Fibroblast of villous mesenchyme (primary cell): ENCODE measurements at regions not wholly inside any gene's neighbourhood (a gene's known extent, or its start where the extent isn't known, plus 50 kb on each side); places are given as distances from the start of the nearest gene placed in this dataset.
A peak's percentile ranks its signal among the peaks of the same experiment; 100 is the strongest.

Experiments used
- DNase-seq: peaks from one replicate; pipeline ENCODE4 v3.0.0-alpha.2; 2010; ENCODE audit warnings: low read depth
- H3K4me3 ChIP-seq: 2 replicates; pipeline ENCODE4 v1.5.1; 2011; ENCODE audit warnings: low read depth, mild to moderate bottlenecking, low read length
- TF ChIP-seq, protein P1 (sequence below): IDR thresholded peaks from 2 replicates; pipeline ENCODE4 v1.5.1; 2012; ENCODE audit warnings: low read depth, mild to moderate bottlenecking, low read length; ENCODE audit not compliant: insufficient read depth

DNA sequence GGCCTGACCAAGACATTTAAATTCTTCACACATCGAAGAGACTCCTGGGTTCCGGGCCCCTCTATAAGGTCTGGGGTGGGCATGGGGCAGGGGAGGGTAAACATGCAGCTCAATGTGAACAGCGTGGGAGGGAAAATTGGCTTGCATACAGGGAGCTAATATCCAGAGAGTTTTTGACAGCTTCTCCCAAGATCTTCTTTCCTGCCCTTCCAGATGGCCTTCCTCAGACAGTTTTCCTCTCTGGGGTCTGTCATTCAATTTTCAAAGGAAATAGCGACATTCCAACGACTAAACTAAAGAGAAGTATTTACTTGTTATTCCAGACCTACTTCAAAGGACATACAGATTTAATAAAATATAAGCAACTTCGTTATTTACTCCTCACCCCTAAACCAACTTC lies 1030.6 kb downstream of the MCTP2 start:
- DNase-seq, result no peak
- H3K4me3 ChIP-seq, result no peak overlapping the region
- TF ChIP-seq, protein P1, sequence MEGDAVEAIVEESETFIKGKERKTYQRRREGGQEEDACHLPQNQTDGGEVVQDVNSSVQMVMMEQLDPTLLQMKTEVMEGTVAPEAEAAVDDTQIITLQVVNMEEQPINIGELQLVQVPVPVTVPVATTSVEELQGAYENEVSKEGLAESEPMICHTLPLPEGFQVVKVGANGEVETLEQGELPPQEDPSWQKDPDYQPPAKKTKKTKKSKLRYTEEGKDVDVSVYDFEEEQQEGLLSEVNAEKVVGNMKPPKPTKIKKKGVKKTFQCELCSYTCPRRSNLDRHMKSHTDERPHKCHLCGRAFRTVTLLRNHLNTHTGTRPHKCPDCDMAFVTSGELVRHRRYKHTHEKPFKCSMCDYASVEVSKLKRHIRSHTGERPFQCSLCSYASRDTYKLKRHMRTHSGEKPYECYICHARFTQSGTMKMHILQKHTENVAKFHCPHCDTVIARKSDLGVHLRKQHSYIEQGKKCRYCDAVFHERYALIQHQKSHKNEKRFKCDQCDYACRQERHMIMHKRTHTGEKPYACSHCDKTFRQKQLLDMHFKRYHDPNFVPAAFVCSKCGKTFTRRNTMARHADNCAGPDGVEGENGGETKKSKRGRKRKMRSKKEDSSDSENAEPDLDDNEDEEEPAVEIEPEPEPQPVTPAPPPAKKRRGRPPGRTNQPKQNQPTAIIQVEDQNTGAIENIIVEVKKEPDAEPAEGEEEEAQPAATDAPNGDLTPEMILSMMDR, result no peak

DNA sequence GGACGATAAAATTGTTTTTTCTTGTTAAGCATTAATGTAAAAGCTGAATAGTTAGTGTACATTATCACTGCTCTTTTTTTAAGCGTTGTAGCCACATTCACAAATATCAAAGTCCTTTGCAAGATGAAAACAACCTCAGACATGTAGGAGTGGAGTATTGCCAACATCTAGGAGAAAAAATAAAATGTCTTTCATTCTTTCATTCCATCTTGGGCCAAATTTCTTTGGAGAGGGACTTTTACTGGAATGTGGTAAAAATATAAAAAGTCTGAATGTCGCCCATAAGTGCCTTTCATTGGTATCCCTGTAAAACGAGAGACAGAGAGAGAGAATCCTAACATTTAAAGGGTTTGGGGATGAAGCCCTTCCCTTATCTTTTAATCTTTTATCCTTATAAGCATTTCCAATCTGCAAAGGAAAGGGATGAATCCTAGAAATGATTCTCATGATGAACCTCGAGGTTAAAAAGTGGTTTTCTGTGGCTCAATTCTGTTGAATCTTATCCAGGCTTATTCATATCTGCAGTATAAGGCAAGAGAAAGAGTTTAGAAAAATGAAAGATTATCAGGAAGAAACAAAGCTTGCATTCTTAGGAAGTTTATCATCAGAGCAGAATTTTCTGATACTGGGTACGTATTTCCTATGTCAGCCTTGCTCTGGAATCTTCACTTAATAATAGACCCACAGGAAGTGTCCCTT lies 1031.7 kb downstream of the MCTP2 start:
- H3K4me3 ChIP-seq, result no peak overlapping the region
- peak; percentile 61 for DNase-seq
- TF ChIP-seq, protein P1, result no peak

DNA sequence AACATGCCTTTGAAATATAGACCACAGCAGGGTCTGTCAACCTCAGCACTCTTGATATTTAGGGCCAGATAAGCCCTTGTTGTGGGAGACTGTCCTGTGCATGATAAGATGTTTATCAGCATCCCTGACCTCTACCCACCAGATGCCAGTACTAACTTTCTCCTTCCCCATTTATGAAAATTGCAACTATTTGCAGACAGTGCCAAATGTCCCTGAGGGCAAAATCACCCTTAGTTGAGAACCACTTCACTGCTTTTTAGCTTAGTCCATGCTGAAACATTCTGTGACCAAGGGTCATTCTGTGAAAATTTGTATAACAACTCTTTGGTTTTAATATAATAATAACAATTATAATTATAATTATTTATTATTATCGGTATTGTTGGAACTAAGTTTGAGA lies 1032.4 kb downstream of the MCTP2 start:
- no peak for DNase-seq
- TF ChIP-seq, protein P1, result no peak
- no peak overlapping the region for H3K4me3 ChIP-seq

DNA sequence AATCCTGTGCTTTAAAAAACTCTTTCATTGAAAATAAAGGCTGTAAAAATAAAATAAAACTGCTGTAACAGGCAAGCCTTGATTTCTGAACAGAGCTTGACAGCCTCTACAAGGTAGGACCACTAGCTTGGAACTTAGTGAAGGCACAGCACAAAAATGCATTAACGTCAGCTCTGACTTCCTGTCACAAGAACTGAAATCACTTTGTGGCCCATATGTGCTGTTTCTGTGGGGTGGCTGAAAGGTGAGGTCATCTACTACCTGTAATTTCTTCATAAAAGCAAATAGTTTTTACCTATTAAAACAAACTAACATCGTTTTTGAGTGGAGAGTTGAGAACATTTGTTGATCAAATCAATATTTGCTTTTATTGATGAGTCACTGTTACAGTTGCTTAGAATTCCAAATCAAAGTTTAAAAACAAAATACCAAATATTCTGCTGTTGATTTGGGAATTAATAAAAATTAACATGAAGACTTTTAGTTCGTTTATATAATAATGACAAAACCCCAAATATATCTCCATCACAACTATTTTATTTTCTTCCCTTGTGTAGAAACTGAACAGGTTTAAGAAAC lies 1034.1 kb downstream of the MCTP2 start:
- H3K4me3 ChIP-seq, result no peak overlapping the region
- TF ChIP-seq, protein P1, result no peak
- no peak for DNase-seq

DNA sequence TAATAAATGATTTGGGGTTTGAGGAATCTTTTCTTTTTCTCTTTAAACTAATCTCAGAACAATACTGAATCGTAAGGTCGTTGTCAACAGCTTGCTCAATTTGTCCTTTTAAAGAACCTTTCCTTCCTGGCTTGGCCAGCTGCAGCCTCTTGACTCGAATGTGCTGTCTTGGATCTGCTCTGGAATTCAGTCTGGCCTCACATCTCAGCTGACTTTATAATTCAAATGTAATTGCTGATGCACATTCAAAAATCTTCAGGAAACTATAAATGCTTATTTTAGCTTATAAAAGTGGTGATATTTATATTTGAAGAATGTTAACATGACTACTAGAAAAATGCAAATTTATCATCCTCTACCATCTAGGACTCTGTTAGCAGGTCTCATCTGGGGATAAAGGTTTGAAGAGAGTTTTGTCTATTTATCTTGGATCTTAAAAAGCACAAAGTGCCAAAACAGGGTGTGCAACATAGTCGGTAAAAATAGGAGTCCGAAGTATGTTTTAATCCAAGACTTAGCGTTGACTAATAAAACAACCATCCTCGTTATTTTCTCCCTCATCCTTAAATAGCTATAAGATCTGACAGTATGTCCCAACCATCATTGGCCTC lies 1035.2 kb downstream of the MCTP2 start:
- no peak overlapping the region for H3K4me3 ChIP-seq
- TF ChIP-seq, protein P1, result no peak
- DNase-seq, result peak; percentile 81

DNA sequence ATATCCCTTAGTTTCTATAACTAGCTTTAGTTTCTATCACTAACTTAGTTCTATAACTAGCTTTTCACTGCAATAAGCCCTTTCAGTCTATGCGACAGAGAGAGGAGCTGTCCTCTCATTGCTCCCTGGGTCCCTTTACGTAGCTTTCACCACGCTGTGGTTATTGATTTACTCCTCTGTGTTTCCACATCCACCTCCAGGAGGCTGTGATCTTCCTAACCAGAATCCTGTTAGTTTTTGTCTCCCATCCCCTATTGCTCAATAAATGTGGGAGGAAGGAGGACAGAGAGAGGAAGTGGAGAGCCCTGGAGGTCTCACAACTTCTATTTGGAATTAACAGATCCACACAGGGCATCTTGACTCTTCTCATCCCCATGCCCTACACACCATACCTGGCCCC lies 1036.1 kb downstream of the MCTP2 start:
- TF ChIP-seq, protein P1, result no peak
- peak; percentile 62 for DNase-seq
- no peak overlapping the region for H3K4me3 ChIP-seq
